KMS-11 (cell line): ENCODE measurements at regions not wholly inside any gene's neighbourhood (a gene's known extent, or its start where the extent isn't known, plus 50 kb on each side); places are given as distances from the start of the nearest gene placed in this dataset.

Source experiments
- H2AFZ ChIP-seq: fragments of 200-600 bp; sonication (generic); 2 replicates; pipeline ENCODE4 v1.6.1; 2016; ENCODE audit warnings: antibody characterized with exemption, mixed run types, low read depth
- H3K27ac ChIP-seq: fragments of 200-600 bp; sonication (generic); 2 replicates; pipeline ENCODE4 v1.6.1; 2016; ENCODE audit warnings: mild to moderate bottlenecking, mixed run types
- H3K27me3 ChIP-seq: fragments of 200-600 bp; sonication (generic); 2 replicates; pipeline ENCODE4 v1.6.1; 2017; ENCODE audit warnings: mild to moderate bottlenecking, low read depth, mixed run types, moderate library complexity; ENCODE audit not compliant: insufficient read depth
- H3K36me3 ChIP-seq: fragments of 200-600 bp; sonication (generic); 2 replicates; pipeline ENCODE4 v1.6.1; 2017; ENCODE audit warnings: mild to moderate bottlenecking, mixed run types; ENCODE audit not compliant: insufficient read depth
- H3K4me1 ChIP-seq: fragments of 200-600 bp; sonication (generic); 2 replicates; pipeline ENCODE4 v1.6.1; 2016; ENCODE audit warnings: mild to moderate bottlenecking, low read depth, mixed run types; ENCODE audit not compliant: poor library complexity, severe bottlenecking
- H3K4me2 ChIP-seq: fragments of 200-600 bp; sonication (generic); 2 replicates; pipeline ENCODE4 v1.7.0; 2016; ENCODE audit warnings: mild to moderate bottlenecking, mixed run types
- H3K4me3 ChIP-seq: fragments of 200-600 bp; sonication (generic); IDR thresholded peaks from 2 replicates; pipeline ENCODE4 v1.6.1; 2017; ENCODE audit warnings: low read depth, low read length, mixed read lengths; ENCODE audit not compliant: insufficient read depth
- H3K79me2 ChIP-seq: fragments of 200-600 bp; sonication (generic); 2 replicates; pipeline ENCODE4 v1.6.1; 2016; ENCODE audit warnings: low read depth, mixed run types; ENCODE audit not compliant: insufficient read depth
- H3K9ac ChIP-seq: fragments of 200-600 bp; sonication (generic); 2 replicates; pipeline ENCODE4 v1.6.1; 2016; ENCODE audit warnings: mild to moderate bottlenecking, mixed run types
- H4K20me1 ChIP-seq: fragments of 200-600 bp; sonication (generic); 2 replicates; pipeline ENCODE4 v1.6.1; 2016; ENCODE audit warnings: mild to moderate bottlenecking, mixed run types; ENCODE audit not compliant: insufficient read depth
- CTCF ChIP-seq: fragments of 200-600 bp; sonication (generic); conservative IDR thresholded peaks from 2 replicates; pipeline ENCODE4 v1.6.1; 2017; ENCODE audit warnings: low read depth, mild to moderate bottlenecking, antibody characterized with exemption, low read length, moderate library complexity, mixed read lengths

DNA sequence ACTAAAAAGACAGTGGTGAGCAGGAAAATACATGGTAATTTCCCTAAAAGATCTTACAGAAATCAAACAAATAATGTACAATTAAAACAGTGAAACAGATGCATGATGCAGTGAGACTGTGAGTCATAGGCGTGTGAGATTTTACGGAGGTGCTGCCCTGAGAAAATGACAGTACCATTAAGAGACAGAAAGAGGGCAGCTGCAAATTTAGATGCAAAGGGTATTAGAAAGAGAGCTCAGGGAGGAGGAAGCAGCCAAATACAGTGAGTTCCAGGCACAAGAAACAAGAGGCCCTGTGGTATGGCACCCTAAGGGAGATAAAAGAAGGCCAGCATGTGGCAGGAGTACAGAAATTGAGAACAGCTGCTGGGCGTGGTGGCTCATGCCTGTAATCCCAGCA lies 88.5 kb upstream of the FIBIN start:
- H3K36me3 ChIP-seq: no peaks in the 10 kb centered on the region
- H3K4me1 ChIP-seq: peaks cover 1% of the 10 kb centered on the region
- no peaks in the 10 kb centered on the region for H3K27me3 ChIP-seq
- TF ChIP-seq CTCF: no peak
- no peak overlapping the region for H3K9ac ChIP-seq
- H2AFZ ChIP-seq: no peak overlapping the region
- H3K27ac ChIP-seq: no peak overlapping the region
- H3K79me2 ChIP-seq: no peaks in the 10 kb centered on the region
- no peak overlapping the region for H3K4me2 ChIP-seq
- H4K20me1 ChIP-seq: no peaks in the 10 kb centered on the region
- no peak overlapping the region for H3K4me3 ChIP-seq

DNA sequence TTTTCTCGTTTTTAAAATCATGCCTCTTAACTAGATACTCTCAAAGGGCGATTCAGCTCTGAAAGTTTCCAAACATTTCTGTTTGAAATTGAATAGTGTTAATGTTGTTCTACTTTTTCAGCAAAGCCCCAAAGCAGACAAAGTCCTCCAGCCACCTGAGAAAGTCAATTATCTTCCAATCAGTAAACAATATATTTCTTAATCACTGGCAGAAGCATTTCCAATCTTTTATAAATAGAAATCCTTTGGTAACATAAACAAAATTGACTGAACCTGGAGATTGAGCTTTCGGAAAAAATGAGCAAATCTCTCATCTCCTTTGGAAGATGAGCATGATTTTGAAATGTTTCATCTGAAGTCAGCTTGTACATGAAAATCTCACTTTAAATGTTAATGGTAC lies 84.4 kb upstream of the FIBIN start:
- Histone ChIP-seq H3K4me1 (peaks cover 41% of the 10 kb centered on the region), H4K20me1 (no peaks in the 10 kb centered on the region), H3K4me3 (no peak overlapping the region), H3K36me3 (no peaks in the 10 kb centered on the region), H2AFZ (no peak overlapping the region), H3K79me2 (no peaks in the 10 kb centered on the region), H3K9ac (no peak overlapping the region), H3K4me2 (no peak overlapping the region), H3K27ac (no peak overlapping the region), H3K27me3 (no peaks in the 10 kb centered on the region)
- no peak for TF ChIP-seq CTCF

GRCh38 chr11:26909991-26910591 lies 83.8 kb upstream of the FIBIN start:
- Histone ChIP-seq H3K4me1 (peaks cover 45% of the 10 kb centered on the region), H3K4me2 (no peak overlapping the region), H3K27ac (no peak overlapping the region), H4K20me1 (no peaks in the 10 kb centered on the region), H3K27me3 (no peaks in the 10 kb centered on the region), H2AFZ (no peak overlapping the region), H3K36me3 (no peaks in the 10 kb centered on the region), H3K9ac (no peak overlapping the region), H3K79me2 (no peaks in the 10 kb centered on the region), H3K4me3 (no peak overlapping the region)
- TF ChIP-seq CTCF: no peak

DNA sequence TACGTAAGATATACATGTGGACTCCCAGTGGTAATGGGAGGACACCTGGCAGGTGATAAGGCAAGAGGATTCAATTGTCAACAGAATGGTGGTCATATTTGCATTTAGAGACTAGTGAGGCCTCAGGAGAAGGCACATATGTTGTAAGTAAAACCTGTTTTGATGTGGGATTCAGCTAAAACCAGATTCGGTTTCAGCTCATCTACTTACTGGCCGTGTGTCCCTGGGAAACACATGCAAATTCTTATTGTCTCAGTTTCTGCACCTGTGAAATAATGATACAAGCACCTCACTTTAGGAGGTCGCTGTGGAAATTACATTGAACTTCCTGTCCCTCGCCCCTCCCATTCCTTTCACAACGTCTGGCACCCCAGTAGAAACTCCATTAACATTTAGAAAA lies 78.9 kb upstream of the FIBIN start:
- Histone ChIP-seq H3K9ac (peak overlapping the region; percentile 23; the same call in 1 of the 2 replicates), H3K4me3 (no peak overlapping the region), H3K36me3 (no peaks in the 10 kb centered on the region), H3K27ac (peak overlapping the region; percentile 85), H3K79me2 (no peaks in the 10 kb centered on the region), H4K20me1 (no peaks in the 10 kb centered on the region), H3K4me2 (peak overlapping the region; percentile 90), H2AFZ (peak overlapping the region; percentile 44), H3K4me1 (peaks cover 64% of the 10 kb centered on the region), H3K27me3 (no peaks in the 10 kb centered on the region)
- no peak for TF ChIP-seq CTCF
